ENCODE measurements at regions not wholly inside any gene's neighbourhood (a gene's known extent, or its start where the extent isn't known, plus 50 kb on each side); places are given as distances from the start of the nearest gene placed in this dataset.

- TF ChIP-seq HOXD1 (CRISPR knock-in tag; IDR thresholded peaks at IDR 0.05) = no peak
- TF ChIP-seq NFIC (IDR thresholded peaks at IDR 0.05; ENCODE audit: low read length) = no peak
- TF ChIP-seq PRDM15 (CRISPR knock-in tag; IDR thresholded peaks at IDR 0.05) = no peak
These were observed 142.5 kb upstream of the TCF21 start for GRCh38 chr6:133746417-133746770.
